ENCODE measurements at regions not wholly inside any gene's neighbourhood (a gene's known extent, or its start where the extent isn't known, plus 50 kb on each side); places are given as distances from the start of the nearest gene placed in this dataset.

- dilution Hi-C loops (cut with MboI; ENCODE audit: extremely low pct_ligation_motif_present, low sequenced_read_pairs) (no loop called here), intact Hi-C loops (cut with micrococcal nuclease) (no loop called here)
- TF ChIP-seq POLR2AphosphoS5 (IDR thresholded peaks at IDR 0.05; ENCODE audit: insufficient read depth, low read depth, low read length) (no peak), MYC (IDR thresholded peaks at IDR 0.05; ENCODE audit: low read depth, low read length) (no peak), CTCF (IDR thresholded peaks at IDR 0.05; ENCODE audit: extremely low read depth in 1 of 2, insufficient read depth in 1 of 2, low read depth in 1 of 2, low read length in 2 of 2) (no peak), JUN (IDR thresholded peaks at IDR 0.05; ENCODE audit: borderline replicate concordance, insufficient read depth, insufficient read length, low read depth) (no peak), EZH2 (IDR thresholded peaks at IDR 0.05; ENCODE audit: borderline replicate concordance, low read depth, low read length, severe bottlenecking) (no peak), FOS (IDR thresholded peaks at IDR 0.05; ENCODE audit: borderline replicate concordance, insufficient read depth, low read length) (no peak), GATA2 (IDR thresholded peaks at IDR 0.05; ENCODE audit: insufficient read depth, insufficient read length, low read depth, low read length) (no peak), POLR2A (IDR thresholded peaks at IDR 0.05; ENCODE audit: low read depth, low read length) (no peak)
- TF ChIP-seq, protein P1, sequence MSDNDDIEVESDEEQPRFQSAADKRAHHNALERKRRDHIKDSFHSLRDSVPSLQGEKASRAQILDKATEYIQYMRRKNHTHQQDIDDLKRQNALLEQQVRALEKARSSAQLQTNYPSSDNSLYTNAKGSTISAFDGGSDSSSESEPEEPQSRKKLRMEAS (IDR thresholded peaks at IDR 0.05; ENCODE audit: insufficient read depth, insufficient read length) = no peak
- no peaks in the 10 kb centered on the region for H3K9me3 ChIP-seq (replicated peaks; ENCODE audit: control insufficient read depth, insufficient read depth, low read length)
- ChIA-PET POLR2A (no interaction called here), CTCF (no interaction called here)
- H3K27ac ChIP-seq (ENCODE audit: insufficient read depth, low read depth, low read length) = no peak overlapping the region
- no peak overlapping the region for H3K4me3 ChIP-seq (replicated peaks in 1 of 3; ENCODE audit: insufficient read depth in 1 of 3, low read depth in 1 of 3, low read length in 3 of 3)
- no peak overlapping the region for H3K4me2 ChIP-seq (ENCODE audit: insufficient read depth, low read length)
- no peaks in the 10 kb centered on the region for H3K27me3 ChIP-seq (ENCODE audit: control insufficient read depth in 2 of 2, insufficient read depth in 2 of 2, low read length in 2 of 2)
- H3K4me1 ChIP-seq (ENCODE audit: control insufficient read depth, extremely low read depth, insufficient read depth, low read length) = no peaks in the 10 kb centered on the region
- H3K79me2 ChIP-seq (ENCODE audit: control insufficient read depth, insufficient read depth, low read length) = no peaks in the 10 kb centered on the region
- FAIRE-seq (no peak), DNase-seq (ENCODE audit: low read depth, low spot score) (no peak)
- H3K9me1 ChIP-seq (replicated peaks; ENCODE audit: control insufficient read depth, extremely low read depth, insufficient read depth, low read length) = no peaks in the 10 kb centered on the region
- BruUV-seq (replicated peaks) = no TSS peak
- no peaks in the 10 kb centered on the region for H3K36me3 ChIP-seq (ENCODE audit: control insufficient read depth in 2 of 2, extremely low read depth in 1 of 2, insufficient read depth in 2 of 2, low read length in 2 of 2)
- no peak overlapping the region for H2AFZ ChIP-seq (ENCODE audit: low read depth, low read length)
- H4K20me1 ChIP-seq (replicated peaks; ENCODE audit: control insufficient read depth, extremely low read depth, insufficient read depth, low read length) = no peaks in the 10 kb centered on the region
- H3K9ac ChIP-seq (replicated peaks; ENCODE audit: extremely low read depth, insufficient read depth, low read length) = no peak overlapping the region
These were observed 220.0 kb downstream of the HAPSTR1 start for GRCh38 chr16:9311303-9311954.
